ENCODE measurements at regions not wholly inside any gene's neighbourhood (a gene's known extent, or its start where the extent isn't known, plus 50 kb on each side); places are given as distances from the start of the nearest gene placed in this dataset.
"Not testable (repeated sequence)": the region's sequence is repeated elsewhere in the genome, so short reads cannot be mapped to it uniquely, and the experiment has no call there.

DNA sequence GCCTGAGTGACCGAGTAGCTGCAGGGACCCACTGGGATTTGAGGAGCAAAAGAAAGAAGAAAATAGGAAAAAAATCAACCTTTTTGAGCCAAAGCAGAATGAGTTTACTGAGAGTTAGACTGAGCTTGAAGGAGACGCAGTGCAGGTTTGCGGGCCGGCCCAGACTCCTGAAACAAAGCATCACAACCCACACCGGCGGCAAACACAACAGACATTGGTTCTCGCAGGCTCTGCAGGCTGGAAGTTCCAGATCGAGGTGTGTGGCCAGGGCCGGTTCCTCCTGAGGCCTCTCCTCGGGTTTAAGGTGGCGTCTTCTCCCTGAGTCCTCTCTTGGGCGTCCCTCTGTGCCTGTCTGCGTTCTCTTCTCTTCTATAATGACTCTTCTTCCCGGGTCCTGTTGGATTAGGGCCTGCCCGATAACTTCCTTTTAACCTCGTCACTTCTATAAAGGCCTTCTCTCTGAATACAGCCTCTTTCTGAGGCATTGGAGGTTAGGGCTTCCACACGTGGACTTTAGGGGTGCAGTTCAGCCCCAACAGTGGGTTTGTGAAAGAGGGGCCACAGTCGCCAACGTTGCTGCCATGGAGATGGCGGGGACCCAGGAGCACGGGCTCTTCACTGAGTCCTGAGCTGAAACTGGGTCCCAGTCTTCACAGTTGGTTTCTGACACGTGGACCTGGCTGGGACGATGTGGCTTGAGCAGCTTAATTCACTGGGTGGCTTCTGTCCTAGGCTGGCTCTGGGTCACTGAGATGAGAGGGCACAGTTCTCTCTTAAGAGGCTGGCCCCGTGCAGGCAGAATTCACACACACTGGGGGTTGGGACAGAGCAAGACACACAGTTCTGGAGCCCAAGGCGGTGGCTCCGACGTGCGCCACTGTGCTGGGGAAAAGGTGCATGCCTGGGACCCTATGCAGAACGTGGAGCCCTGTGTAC is 1047.7 kb downstream of the BRD1 start:
- no peak for DNase-seq (ENCODE audit: low read depth in 2 of 3, low spot score in 2 of 3)

DNA sequence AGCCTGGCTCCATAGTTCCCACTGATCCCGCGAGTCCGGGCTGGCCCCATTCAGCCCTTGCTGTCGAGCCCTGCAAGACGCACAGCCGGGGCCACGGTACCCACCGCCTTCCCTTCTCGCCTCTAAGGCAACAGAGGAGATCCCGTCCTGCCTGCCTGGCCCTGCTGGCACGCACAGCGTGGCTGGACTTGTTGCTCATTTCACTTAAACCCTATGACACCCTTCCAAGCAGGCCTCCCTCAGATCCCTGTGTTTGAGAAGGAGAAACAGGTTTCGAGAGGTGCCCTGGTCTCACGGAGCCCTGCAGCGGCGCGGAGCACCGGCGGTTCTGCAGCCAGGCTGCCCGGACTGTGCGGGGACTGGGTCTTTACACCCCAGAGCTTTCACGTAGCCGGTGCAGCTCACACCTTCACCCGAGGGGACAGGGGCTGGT is 1048.4 kb downstream of the BRD1 start:
- no peak for DNase-seq (ENCODE audit: low read depth in 2 of 3, low spot score in 2 of 3)

DNA sequence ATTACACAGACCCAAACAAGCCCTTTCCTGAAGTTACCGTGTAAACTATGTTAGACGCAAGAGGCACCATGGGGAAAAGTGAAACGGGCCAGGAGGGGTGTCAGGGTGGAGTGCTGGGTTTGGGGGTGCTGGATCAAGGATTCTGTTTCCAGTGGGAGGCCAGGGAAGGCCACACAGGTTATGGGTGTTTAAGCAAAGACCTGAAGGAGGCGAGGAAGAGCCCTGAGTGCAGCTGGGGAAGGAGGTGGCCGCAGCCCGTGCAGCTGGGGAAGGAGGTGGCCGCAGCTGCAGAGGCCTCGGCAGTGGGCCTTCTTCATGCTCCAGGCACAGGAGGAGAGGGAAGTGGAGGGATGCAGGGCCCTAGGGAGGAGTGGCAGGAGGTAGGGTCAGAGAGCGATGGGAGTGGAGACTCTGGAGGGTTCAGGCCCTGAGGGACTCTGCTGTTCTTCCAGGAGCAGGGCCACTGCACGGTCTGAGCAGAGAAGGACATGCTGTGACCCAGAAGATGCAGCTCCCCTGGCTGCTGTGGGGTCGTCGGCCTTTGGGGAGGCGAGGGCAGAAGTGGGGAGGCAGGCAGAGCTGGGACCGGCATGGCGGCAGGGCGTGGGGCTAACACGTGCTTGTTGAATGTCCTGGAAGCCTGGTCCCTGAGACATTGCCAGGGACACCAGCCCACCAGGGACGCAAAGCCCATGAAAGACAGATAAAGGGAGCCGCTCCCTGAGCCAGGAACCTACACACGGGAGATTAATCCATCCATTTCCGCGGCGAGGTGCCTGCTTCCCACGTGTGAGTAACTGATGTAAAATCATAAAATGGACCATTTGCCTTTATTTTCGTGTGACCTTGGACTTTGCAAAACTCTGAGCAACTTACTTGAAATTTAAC is 1049.1 kb downstream of the BRD1 start:
- DNase-seq (ENCODE audit: low read depth in 2 of 3, low spot score in 2 of 3): no peak

DNA sequence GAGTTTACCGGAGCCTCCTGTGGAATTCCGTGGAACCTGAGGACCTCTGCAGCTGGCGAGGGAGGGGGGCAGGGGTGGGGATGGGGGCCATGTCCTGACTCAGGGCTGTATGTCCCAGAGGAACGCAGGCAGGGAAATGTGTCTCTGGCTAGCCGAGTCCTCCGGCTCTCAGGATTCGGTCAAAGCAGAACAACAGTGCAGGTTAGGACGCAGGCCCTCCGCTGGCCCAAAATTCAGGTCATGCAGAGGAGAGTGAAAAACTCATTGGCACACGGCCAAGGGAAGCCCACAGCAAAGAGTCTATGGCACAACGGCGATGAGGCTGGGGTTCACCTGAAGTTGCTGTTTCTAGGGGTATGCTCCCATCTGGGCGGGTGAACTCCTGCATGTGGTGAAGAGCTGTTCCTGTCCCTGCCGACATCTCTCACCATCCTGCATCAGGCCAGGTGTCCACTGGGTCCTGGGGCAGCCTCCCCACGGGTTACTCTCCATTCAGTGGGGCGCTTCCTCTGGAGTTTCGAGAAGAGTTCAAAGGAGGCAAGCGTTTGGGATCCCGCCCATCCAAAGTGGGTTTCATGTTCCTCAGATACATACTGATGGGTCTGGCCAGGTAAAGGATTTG is 1055.3 kb downstream of the BRD1 start:
- DNase-seq (ENCODE audit: low read depth in 2 of 3, low spot score in 2 of 3): no peak

DNA sequence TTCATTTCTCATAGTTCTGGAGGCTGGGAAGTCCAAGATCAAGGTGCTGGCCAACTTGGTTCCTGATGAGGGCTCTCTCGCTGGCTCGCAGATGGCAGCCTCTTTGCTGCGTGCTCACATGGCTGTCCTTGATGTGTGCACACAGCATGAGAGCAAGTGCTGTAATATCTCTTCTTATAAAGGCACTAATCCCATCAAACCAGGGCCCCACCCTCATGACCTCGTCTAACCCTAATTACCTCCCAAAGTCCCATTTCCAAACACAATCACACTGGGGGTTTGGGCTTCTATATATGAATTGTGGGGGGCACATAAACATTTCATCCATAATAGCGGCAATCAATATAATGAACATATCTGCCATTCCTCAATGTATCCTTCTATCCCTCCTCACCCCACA is 1062.1 kb downstream of the BRD1 start:
- DNase-seq (ENCODE audit: low read depth in 2 of 3, low spot score in 2 of 3): no peak

DNA sequence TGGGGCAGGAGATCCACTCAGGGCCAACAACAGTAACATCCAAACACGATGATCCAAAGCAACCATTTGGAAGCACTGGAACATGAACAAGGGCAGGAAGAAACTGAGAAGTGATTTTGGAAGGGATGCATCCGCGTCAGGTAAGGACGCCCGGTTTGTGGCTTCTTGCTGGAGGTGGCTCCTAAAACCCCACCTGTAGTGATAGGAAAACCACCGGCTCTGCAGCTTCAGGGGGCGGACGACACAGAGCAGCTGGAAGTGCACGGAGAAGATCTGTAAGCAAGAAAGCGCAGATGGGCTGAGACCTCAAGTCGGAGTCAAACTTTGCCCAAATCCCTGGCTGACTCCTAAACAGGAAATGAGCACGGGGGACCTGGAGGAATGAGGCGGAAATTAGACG is 1066.1 kb downstream of the BRD1 start:
- no peak for DNase-seq (ENCODE audit: low read depth in 2 of 3, low spot score in 2 of 3)

DNA sequence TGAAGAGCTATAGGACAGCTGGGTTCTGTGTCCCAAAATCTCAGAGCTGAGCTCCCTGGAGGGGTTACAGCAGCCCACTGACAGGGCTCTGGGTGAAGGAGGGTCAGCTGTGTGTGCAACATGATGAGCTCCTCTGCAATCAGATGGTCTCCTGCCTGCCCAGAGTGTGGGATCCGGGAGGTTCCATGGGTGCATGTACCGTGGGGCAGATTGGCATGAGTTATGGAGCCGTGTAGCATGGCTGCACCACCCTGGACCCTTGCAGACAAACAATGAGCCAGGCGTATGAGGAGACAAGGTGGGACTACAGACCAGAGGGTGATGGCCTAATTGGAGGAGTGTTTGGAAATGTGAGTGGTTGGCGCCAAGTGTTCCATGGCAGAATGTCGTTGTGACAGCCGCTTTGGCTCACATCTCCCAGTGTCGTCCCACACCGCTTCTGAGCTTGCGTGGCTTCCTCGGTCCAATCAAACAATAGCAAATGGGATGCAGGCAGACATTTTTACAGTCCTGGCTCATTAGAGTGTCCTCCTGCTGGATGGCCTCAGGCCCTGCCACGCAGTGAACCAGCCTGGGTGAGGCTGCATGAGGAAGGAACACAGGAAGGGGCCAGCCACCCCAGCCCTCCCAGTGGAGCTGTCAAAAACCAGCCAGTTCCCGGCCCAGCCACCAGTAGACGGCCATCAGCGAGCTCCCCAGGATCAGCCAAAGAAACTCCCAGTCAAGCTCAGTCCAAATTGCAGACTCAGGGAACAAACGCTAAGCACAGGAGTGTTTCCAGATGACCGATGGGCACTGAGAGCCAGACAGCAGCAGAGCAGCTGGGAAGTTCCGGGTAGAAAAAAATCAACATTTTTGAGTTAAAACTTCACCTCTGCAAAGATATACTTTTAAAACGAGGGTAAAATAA is 1066.9 kb downstream of the BRD1 start:
- DNase-seq (ENCODE audit: low read depth in 2 of 3, low spot score in 2 of 3): no peak

DNA sequence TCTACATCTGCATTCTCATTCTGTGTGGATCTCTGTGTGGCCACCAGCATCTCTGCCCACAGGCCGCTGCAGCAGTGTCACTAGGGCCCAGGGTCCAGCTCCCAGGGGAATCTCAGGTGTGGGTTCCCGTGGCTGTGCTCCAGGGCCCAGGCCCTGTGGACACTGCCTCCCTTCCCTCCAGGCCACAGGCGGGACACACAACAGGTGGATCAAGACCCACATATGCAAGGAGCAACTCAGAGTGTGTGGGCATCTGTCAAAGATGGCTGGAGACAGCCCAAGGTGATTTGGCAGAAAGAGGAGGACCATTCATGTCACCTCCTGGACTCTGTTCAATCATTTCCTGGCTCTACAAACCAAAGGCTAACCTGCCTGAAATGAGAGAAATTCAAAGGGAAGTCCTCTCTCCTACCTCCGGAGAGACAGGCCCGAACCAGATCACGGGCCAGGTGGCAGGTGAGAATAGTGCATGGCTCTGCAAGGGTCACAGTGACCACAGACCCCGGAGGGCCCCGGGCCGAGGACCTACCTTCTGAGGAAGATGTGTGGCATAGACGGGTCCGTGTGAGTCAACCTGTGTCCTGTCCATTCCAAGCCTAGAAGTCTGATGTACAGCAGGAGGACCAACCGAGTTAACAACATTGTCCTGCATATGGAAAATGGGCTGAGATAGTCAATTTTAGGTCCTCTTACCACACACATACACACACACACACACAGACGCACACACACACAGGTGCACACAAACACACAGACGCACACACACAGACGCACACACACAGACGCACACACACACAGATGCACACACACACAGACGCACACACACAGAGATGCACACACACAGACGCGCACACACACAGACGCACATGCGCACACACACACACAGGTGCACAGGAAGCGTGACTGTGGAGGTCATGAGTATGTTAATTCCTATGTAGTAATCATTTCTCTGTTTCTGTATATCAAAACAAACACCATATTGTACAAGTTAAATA is 1068.5 kb downstream of the BRD1 start:
- no peak for DNase-seq (ENCODE audit: low read depth in 2 of 3, low spot score in 2 of 3)

DNA sequence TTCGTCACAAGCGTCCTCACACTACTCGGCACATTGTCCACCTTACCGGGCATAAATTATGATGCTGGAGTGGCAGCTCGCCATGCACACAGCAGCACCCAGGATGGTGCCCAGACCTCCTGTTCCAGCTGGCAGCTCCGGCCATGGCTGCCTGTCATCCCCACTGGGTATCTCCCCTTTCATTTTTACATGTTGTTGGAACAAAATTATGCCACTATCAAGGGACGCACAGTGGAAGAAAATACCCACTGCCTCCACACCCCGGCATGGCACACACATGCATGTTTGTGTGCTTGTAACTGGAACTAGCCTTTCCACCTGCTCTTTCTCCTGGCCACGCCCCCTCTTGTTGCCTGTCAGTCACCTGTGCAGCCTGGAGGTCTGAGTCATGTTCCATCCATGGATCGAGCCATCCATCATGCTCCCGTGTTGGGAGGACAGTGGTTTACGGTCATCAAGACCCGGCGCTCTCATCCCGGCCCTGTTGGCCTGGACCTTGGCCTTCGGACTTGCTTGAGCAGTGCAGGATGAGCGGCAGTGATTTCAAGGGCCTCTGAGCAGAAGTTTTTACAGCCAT is 1069.6 kb downstream of the BRD1 start:
- no peak for DNase-seq (ENCODE audit: low read depth in 2 of 3, low spot score in 2 of 3)

DNA sequence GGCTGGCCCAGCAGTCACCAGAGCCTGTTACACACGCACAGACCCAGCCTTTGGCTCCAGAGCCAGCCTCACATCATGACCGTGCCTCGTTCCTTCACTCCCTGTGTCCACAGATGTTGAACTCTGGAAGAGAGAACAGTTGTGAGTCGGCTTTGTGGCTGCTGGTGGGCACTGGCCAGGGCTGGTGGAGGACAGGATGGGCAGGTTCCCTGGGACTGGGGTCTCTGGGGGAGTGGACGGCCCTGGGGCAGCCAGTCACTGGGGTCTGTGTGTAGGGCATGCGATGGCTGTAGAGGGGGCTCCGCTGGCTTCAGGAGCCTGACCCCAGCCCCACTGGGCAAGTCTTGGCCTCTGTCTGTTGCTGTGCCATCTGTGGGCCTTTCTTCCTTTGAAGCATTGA is 1070.1 kb downstream of the BRD1 start:
- DNase-seq (ENCODE audit: low read depth in 2 of 3, low spot score in 2 of 3): no peak

DNA sequence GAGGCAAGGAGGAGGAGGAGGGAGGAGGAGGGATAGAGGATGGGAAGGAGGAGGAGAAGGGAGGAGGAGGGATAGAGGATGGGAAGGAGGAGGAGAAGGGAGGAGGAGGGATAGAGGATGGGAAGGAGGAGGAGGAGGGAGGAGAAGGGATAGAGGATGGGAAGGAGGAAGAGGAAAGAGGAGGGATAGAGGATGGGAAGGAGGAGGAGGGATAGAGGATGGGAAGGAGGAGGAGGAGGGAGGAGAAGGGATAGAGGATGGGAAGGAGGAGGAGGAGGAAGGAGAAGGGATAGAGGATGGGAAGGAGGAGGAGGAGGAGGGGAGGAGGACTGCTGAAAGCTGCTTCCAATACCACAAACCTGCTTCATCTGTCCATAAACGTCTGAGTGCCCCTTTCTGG is 1070.5 kb downstream of the BRD1 start:
- not testable (repeated sequence) for DNase-seq (ENCODE audit: low read depth in 2 of 3, low spot score in 2 of 3)

DNA sequence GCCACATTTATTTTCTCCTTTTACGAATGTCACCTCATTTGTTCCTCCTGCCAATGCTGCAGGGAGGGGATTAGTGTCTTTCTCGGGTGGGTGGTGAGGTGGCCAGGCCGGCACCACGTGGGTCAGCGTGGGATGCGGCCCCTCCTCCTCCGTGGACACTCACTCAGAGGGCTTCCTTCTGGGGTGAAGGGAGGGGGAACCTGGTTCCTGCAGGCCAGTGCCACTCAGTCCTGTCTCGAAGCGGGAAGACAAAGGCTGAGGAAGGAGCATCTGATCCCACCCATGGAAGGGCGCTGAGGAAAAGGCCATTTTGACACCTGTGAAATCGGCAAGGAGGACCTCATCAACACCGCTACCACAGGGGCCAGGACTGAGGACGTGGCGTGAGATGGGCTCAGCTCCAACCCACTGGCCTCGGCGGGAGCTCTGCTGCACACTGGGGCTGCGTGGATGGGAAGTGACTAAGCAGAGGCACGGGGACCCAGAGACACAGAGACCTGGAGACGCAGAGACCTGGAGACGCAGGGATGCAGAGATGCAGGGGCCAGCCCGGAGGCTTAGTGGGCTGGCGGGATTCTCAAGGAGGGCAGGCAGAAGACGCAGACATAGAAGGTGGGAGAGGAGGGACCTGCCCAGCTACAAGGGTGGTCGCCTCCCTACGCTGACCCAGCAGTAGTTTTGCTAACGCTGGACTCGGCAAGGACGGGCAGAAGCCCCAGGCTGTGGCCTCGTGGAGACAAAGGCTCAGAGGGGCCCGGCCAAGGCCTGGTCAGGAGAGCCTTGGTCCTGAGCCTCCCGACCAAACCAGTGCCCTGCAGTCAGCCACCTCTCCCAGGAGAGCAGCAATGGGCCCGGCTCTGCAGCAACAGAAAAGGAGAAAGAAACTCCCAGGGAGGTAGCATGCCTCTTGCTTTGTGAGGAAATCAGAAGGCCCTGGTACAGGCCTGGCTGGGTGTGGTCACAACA is 1071.2 kb downstream of the BRD1 start:
- DNase-seq (ENCODE audit: low read depth in 2 of 3, low spot score in 2 of 3): no peak

DNA sequence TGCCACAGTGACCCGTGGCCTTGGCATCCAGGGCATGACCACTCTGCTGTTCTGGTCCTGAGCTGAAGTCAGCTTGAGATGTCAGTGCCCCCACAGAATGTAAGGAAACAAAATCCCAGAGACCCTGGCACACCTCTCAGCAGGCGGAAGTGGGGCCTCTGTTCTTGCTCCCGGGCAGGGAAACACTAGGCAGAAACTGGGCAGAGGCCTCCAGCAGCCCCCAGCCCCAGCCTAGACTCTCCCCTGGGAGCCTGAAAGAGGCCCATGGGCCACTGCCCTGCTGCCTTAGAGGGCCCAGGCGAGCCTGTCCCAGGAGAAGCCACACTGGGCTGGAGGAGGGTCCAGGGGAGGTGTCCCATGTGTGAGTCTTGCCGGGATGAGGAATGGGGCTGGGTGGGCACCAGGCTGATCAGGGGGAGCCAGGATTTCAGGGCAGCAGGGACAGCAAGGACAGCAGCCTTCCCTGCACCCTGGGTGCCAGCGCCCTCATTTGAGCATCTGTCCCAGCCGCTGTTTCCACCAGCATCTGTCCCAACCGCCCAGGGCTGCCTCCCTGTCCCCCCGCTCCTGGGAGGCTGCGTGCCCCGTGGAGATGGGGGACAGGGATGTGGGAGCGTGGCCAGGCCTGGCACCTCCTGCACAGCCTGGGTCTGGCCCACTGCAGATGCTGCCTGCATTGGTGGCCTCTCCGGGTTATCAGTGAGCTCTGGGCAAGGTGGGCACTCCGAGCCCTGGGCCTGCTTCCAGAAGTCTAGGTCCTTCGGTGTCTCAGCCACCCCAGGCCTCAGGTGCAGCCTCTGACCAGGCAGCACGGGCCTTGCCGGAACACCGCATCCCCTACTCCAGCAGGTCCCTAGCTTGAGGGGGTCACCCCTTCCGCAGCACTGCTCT is 1072.4 kb downstream of the BRD1 start:
- no peak for DNase-seq (ENCODE audit: low read depth in 2 of 3, low spot score in 2 of 3)

DNA sequence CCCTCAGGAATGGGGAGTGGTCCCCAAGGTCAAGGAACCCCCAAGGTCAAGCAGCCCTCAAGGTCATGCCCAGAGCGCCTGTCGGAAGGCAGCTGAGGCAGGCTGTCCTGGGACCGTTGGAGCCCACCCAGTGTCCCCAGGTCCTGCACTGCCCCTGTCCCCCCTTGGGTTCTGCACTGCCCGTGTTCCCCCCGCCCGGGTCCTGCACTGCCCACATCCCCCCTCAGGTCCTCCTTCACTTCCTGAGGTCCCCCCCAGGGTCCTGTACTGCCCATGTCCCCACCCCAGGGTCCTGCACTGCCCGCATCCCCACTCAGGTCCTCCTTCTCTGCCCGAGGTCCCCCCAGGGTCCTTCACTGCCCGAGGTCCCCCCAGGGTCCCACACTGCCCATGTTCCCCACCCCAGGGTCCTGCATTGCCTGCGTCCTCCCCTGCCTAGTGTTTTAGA is 1073.0 kb downstream of the BRD1 start:
- DNase-seq (ENCODE audit: low read depth in 2 of 3, low spot score in 2 of 3): no peak

DNA sequence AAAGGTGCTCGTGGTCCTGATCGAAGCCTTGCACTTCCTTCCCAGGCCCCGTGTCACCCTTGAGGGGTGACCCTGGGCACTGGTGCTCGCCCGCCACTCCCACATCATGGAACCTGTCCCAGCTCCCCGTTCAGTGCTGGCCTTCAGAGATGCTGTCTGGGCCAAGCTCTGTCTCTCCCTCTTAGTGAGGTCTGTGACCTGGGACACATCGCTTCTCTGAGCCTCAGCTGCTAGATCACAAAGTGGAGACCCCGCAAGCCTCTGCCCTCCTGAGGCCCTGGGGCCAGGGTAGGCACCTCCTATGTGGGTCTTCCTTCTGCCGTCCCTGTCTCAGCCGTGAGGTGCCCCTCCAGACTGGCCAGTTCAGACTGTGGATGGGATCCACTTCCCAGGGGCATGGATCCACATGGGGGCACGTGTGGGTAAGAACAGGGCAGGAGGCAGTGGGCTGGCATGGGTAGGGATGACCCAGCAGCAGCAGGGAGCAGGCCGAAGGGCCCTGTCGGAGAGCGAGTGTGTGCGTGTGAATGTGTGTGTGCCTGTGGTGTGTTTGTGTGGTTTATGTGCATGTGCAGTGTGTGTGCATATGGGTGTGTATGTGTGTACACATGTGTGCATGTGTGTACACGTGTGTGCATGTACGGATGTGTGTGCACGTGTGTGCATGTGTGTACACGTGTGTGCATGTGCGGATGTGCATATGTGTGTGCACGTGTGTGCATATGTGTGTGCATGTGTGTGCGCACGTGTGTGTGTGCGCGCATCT is 1073.7 kb downstream of the BRD1 start:
- no peak for DNase-seq (ENCODE audit: low read depth in 2 of 3, low spot score in 2 of 3)

DNA sequence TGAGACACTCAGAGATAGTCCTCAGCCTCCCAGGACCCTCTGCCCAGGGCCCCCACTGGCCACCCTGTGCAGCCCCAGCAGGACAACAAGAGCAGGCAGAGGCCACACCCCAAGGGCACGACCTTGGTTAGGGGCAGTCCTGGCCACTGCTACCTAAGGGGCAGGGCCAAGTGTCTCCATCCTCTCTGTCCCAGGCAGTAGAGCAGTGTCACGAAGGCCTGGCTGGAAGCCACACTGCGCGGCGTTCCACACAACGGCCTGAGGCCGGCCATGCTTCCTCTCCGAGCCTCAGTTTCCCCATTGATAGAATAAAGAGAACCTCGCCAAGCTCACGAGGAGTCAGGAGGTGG is 1074.3 kb downstream of the BRD1 start:
- DNase-seq (ENCODE audit: low read depth in 2 of 3, low spot score in 2 of 3): no peak

All from activated CD8-positive, alpha-beta memory T cell treated with anti-CD3 and anti-CD28 coated beads for 48 hours (primary cell).